ENCODE measurements at regions not wholly inside any gene's neighbourhood (a gene's known extent, or its start where the extent isn't known, plus 50 kb on each side); places are given as distances from the start of the nearest gene placed in this dataset.

- TF ChIP-seq CTCF (IDR thresholded peaks at IDR 0.05; ENCODE audit: low read depth, low read length, poor library complexity, severe bottlenecking) (no peak), EZH2phosphoT487 (IDR thresholded peaks at IDR 0.05; ENCODE audit: borderline replicate concordance, low read length) (no peak)
Measured at GRCh38 chr11:28384418-28384817, 276.2 kb downstream of the METTL15 start.

All from DOHH2 (cell line).